Limb (tissue), 2 donors: ENCODE measurements at regions not wholly inside any gene's neighbourhood (a gene's known extent, or its start where the extent isn't known, plus 50 kb on each side); places are given as distances from the start of the nearest gene placed in this dataset.
"Not testable (repeated sequence)": the region's sequence is repeated elsewhere in the genome, so short reads cannot be mapped to it uniquely, and the experiment has no call there.

Experiments
- DNase-seq, 2 donors: peaks; one replicate each; pipeline ENCODE4 v3.0.0-alpha.2; 2016; ENCODE audit errors: extremely low spot score in 2 of 2

DNA sequence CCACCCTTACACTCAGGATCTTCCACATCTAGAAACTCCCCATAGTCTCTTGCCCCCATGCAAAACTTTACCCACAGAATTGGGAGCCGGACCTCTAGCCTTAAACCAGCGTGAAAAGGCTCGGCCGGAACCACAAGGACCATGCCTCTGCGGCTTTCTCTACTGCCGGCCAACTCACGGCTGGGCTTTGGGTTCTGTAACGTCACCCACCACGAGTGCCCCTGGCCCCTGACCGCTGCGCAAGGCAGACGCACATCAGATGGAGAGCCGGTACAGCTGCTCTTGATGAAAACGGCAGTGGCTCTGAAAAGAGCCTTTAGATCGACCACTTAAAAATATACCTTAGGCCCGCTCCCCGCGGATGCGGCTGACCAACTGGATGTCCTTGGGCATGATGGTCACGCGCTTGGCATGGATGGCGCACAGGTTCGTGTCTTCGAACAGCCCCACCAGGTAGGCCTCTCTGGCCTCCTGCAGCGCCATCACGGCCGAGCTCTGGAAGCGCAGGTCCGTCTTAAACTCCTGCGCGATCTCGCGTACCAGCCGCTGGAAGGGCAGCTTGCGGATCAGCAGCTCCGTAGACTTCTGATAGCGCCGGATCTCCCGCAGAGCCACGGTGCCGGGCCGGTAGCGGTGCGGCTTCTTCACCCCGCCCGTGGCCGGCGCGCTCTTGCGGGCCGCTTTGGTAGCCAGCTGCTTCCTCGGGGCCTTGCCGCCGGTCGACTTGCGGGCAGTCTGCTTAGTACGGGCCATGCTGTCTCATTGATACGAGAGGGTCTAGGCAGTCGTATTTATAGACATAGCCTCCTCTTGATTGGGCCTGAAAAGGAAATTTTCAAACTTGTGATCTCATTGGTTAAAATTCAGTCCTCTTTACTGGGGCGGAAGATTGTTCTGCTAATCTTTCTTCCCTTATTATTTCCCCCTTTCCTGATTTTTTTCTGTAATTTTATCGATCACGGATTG lies 66.3 kb downstream of the FAM72C start:
- peak in 1 of 2 donors; percentile 64 for DNase-seq

DNA sequence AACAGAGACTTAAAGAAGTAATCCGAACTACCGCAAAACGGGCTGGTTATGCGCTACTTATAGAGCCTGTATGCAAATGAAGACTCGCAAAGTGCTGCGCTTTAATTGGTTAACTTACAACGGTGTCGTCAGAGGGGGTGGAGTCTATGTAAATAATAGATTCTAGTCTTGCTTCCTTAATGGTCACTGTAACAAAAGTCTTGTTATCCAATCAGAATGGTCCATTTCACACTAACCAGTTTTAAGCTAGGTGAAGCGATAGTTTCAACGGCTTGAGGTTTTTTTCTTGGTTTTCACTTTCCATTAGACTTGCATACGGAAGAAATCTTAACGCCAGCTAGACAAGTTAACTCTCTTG lies 67.2 kb downstream of the FAM72C start:
- DNase-seq: not testable (repeated sequence)

DNA sequence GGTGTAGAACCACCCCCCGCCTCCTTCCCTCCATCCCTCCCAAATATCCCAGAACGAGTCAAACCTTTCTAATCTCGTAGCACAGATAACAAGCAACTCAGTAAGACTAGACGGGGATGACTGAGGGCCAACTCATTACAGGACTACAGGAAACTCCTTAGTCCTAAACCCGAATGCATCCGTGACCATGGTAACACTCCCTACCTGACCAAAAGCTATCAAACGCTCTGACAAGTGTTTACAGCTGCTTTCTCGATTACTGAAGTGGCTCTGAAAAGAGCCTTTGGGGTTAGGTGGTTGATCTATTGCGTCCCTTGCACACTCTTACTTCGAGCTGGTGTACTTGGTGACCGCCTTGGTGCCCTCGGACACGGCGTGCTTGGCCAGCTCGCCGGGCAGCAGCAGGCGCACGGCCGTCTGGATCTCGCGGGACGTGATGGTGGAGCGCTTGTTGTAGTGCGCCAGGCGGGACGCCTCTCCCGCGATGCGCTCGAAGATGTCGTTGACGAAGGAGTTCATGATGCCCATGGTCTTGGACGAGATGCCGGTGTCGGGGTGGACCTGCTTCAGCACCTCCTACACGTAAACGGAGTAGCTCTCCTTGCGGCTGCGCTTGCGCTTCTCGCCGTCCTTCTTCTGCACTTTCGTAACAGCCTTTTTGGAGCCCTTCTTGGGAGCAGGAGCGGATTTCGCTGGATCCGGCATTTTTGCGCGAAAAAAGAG lies 67.7 kb downstream of the FAM72C start:
- peak in 1 of 2 donors; percentile 39 for DNase-seq

DNA sequence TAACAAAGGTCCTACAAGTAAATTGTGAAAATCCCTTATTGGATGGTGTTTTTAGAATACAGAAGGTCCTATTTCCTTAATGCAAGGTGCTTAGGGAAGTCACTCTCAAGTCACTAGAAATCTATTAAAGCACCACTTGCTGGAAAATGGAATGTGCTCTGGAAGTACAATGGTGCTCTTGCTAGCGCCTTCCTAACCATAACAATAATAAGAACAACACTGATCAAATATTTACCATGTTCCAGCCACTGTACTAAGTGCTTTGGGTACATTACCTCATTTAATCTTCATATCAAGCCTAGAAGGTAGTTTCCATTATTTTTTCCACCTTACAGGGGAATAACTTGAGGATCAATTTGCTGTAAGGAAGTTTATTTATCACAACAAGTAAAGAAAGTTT lies 75.4 kb downstream of the FAM72C start:
- DNase-seq: not testable (repeated sequence)

DNA sequence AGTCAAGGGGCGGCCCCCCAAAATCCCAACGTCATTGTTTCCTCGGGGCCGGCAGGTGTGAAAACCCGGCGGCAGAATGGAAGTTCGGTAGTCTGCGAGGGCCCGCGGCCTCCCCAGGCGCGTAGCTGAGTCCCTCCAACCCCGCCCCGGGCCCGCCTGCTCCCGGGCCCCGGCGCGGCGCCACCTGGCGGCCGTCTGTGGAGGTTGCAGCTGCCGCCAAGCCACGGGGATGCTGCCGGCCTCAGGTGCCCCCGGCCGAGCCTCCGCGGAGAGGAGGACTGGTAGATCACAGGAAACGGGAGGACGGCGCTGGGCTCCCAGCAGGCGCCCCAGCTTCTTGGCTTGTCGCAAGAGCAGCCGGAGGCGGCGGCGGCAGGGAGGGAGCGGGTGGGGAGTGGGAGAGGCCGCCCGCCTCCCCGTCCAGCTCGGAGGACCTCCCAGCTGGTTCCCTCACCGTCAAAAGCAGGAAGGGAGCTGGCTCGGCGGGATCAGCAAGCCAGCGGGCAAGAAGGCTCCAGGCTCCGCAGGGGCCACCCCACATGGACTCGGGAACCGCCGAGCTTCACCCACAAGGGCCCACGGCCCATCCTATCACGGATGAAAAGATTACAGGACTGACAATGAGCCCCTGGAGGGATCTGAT lies 86.7 kb downstream of the FAM72C start:
- DNase-seq: peak in 1 of 2 donors; percentile 77

DNA sequence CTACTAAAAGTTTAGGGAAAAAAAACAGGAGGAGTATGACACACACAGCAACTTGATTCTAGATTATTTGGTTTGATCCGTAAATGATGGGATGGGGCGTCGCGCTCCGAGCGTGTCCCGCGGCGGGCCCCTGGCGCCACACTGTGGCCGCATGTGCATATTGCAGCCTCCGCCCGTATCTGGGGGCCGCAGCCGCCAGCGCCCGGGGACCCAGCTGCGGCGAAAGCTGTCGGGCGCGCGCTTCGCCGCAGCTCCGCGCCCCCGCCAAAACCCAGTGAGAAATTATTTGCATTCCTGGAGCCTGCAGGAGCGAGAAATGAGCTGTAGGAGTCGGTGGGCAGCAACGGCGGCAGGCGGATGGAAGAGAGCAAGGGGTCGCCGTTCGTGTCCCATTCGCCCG lies 87.3 kb downstream of the FAM72C start:
- not testable (repeated sequence) for DNase-seq

DNA sequence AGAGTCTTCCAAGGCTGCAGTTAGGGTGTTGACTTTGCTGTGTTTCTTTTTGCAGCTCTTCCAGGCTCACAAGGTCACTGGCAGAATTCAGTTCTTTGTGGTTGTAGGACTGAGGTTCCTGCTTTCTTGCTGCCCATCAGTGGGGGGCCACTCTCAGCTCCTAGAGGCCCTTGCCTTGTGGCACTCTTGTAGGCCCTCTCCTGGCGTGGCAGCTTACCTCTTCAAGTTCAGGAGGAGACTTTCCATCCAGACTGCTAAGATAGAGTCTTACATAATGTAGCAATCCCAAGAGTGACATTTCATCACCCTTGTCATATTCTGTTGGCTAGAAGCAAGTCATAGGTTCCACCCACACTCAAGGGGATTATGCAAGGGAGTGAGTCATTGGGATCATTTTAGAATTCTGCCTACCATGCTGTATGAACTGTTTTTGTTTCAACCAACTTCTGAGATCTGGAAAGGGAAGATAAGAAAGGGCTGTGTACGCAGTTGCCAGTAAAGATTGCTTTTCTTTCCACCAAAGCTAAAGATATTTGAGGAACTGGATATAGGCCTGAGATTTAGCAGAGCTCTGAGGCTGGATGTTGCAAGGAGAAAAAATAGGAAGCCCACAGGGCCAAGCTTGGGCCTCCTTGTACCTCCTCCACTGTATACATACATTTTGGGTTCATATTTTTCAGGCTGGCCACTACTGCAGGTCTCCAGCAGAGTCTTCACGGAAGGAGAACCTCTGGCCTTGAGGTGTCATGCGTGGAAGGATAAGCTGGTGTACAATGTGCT lies 91.8 kb downstream of the FAM72C start:
- not testable (repeated sequence) for DNase-seq

DNA sequence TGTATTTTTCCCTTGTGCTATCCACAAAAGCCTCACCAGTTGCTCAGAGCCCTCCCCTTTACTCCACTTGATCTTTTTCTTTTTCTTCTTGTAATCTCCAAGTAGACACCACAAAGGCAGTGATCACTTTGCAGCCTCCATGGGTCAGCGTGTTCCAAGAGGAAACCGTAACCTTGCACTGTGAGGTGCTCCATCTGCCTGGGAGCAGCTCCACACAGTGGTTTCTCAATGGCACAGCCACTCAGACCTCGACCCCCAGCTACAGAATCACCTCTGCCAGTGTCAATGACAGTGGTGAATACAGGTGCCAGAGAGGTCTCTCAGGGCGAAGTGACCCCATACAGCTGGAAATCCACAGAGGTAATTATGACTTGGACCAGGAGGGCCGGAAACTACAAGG lies 95.8 kb downstream of the FAM72C start:
- DNase-seq: not testable (repeated sequence)

DNA sequence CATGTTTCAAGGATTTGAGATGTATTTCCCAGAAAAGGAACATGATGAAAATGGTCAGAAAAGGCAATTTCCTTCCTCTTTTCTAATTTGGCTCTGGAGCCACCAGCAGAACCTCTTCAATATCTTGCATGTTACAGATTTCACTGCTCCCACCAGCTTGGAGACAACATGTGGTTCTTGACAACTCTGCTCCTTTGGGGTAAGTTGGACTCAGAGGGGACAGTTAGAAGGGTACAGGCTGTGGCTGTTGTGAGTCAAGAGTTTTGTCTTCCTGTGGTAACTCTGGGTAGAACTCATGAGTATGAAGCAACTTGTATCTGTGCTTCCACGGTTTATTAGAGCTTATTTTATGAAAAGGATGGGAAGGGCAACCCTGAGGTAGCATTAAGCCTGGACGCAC lies 97.2 kb downstream of the FAM72C start:
- DNase-seq: not testable (repeated sequence)

DNA sequence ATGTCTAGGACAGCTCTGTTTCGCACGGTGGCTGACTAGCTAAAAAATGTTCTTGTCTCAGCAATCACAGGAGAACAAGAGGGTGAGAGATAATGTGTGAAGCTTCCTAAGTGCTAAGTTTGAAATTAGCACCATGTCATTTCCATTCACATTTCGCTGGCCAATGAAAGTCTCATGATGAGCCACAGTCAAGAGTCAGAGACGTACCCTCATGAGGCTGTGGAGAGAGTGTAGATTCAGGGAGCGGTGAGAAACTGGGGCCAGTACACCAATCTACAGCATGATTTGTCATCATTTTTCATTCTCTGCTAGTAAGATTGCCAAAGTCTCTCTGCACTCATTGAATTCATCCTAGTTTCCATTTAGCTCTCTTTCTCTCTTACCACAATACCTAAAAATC lies 98.1 kb downstream of the FAM72C start:
- not testable (repeated sequence) for DNase-seq

DNA sequence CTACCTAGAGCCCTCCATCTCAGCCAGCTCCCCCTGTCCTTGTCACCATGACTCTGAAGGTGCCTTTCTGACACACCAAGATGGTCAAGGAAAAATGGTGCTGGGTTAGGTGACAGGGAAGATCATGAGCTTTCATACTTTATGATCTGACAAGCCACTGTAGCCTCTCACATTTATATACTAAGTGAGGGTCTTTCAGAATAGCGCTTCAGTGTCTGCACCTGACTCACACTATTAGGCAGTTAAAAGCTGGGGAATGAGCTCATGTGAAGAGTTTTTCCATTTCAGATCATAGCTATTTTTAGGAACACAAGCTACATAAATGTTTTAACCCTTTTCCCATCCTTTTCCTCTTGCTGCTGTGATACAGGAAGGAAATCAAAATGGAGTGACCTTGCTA lies 101.4 kb downstream of the FAM72C start:
- DNase-seq: not testable (repeated sequence)

DNA sequence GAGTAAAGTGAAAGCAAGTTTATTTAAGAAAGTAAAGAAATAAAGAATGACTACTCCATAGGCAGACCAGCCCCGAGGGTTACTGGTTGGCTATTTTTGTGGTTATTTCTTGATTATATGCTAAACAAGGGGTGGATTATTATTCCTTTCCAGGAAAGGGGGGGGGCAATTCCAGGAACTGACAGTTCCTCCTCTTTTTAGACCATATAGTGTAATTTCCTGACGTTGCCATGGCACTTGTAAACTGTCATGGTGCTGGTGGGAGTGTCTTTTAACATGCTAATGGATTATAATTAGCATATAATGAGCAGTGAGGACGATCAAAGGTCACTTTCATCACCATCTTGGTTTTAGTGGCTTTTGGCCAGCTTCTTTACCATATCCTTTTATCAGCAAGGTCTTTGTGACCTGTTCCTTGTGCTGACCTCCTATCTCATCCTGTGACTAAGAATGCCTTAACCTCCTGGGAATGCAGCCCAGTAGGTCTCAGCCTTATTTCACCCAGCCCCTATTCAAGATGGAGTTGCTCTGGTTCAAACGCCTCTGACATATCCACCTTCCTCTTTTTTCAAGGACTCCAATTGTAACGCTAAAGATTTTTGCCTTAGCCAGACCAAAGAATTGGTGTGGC lies 104.1 kb downstream of the FAM72C start:
- DNase-seq: not testable (repeated sequence)

DNA sequence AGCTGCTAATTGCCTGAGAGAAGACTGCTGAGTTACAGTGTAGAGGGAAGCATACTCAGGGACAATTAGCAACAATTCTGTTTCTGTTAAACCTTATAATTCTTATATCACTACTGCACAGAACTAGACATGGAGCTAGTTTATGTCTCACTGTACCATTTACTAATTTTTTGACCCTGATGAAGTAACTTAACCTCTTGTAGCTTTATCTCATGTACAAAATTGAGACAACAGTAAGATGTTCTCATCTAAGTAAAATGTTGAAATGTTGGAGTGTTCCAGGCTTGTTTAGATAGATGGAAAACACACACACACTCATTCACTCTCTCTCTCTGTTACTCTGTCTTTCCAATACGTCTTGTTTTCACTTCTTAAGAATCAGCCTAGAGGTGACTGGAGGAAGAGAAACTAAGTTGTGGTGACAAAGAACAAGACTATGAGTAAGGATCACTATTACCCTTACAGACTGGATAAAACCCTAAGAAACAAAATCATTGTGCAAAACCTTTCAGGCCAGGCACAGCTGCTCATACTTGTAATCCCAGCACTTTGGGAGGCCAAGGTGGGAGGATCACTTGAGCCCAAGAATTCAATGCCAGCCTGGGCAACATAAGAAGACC lies 107.8 kb downstream of the FAM72C start:
- DNase-seq: not testable (repeated sequence)

DNA sequence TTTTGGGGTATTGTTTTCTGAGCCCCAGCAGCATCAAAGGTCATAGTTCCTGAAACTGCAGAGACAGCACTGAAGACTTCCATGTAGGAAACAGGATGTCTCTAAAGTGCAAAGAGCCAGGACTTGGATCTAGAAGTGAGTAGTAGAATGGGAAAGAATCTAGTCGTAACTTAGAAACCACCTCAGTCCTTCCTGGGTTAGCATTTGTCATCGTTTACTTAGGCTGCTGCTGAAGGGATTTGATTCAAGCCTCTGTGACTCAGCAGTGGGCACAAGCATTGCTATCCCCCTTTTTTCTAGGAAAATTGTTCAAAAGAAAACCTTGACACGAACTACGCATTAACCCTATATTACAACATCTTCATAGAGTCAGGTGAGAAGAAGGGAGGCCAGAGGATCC lies 109.1 kb downstream of the FAM72C start:
- DNase-seq: not testable (repeated sequence)

DNA sequence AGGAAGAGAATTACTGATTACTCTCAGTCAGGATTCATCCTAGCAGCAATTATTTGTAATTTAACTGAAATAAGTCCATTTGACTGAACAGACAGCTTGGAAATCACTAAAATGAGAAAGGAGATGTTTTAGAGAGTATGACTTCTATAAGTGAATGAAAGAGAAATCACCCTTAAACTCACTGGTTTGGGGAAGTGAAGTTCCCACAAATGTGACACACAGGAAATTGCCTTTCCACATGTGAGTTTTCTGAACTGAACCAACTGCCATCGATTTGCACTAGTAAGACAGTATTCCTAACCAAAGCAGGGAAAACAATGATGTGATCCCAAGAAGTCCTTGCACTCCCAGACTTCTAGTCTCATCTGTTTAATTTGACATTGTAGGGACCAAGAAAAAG lies 110.5 kb downstream of the FAM72C start:
- DNase-seq: not testable (repeated sequence)

DNA sequence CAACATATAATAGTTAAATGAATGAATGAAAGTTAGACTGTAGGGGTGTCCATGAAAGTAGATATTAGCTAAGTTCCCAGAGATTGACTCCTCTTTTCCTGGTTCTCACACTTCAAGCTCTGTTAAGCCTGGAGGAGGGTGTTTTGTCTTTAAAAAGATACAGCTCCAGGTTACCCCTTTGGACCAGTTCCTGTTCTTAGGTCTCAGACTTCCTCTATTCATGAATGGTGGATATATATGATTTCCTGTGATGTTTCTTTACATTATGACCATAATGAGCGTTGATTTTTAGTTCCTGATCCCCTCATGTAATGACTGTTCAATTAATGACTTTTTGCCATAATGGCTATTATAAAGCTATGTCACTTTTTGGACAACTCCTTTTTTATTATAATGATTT lies 115.9 kb downstream of the FAM72C start:
- not testable (repeated sequence) for DNase-seq

DNA sequence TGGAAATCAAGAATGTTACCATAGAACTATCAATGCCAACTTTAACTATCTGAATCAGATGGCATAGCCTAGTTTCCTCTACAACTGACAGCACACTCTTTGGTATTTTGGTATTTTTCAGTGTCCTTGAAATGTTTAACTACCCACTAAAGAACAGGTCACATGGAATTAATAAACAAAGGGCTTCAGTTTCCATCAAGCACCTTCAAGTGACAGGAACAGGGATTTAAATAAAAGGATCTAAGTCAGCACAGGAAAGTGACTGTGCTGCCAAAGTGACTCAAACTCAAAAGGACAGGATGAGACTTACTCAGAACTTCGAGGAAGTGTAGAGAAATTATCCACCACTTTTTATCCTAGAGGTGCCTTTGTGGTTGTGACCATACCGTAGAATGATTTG lies 117.7 kb downstream of the FAM72C start:
- DNase-seq: not testable (repeated sequence)

DNA sequence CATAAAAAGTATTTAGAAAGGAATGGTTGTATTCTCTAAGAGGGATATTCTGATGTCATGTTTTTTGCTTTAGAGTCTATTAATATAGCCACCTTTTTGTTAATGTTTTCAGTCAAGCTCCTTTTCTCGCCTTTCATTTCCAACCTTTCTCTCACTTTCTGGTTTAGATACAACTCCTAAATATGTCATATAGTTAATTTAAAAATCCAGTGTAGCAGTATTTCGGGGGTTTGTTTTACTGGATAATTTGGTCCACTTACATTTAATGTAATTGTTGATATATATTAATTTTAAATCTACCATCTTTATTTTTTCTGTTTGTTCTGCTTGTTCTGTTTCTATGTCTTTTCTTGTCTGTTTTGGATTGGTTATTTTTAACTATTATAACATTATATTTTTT lies 121.1 kb downstream of the FAM72C start:
- not testable (repeated sequence) for DNase-seq

DNA sequence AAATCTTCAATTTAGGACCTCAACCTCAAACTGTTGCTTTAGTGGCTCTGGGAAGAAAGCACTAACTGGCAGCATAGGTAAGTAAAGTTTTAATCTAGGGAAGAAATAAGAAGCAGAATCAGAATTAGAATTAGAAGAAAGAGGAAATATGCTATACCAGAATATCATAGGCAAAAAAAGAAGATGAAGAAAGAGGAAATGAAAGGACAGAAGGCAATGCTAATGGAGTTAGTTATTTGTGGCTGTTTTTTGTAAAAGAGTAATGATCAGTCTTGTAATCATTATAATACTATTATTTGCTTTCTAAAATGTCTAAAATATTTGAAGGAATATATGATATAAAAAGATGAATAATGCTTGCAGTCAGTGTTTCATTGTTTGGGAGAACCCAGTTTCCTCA lies 122.9 kb downstream of the FAM72C start:
- DNase-seq: not testable (repeated sequence)

DNA sequence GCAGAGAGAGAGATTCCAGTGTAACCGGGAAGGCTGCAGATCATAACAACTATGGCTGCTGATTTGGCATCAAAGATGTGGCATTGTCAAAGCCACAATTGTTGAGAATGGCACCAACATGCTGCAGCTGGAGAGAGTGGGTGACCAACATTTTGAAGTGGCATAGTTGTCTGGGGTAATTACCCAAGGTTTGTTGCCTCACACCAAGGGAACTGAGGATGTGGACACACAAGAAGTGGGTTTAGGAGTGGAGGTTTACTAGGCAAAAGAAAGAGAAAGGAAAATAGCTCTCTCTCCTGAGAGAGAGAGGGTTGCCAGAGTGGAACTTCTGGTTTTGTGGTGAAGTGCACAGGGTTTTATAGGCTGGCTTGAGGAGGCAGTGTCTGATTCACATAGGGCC lies 126.6 kb downstream of the FAM72C start:
- not testable (repeated sequence) for DNase-seq
